ENCODE measurements at regions not wholly inside any gene's neighbourhood (a gene's known extent, or its start where the extent isn't known, plus 50 kb on each side); places are given as distances from the start of the nearest gene placed in this dataset.
"Not testable (repeated sequence)": the region's sequence is repeated elsewhere in the genome, so short reads cannot be mapped to it uniquely, and the experiment has no call there.

- Histone ChIP-seq H3K9me3 (no peaks in the 10 kb centered on the region), H3K4me2 (no peak overlapping the region), H3K4me1 (no peaks in the 10 kb centered on the region), H3K4me3 (no peak overlapping the region), H3K27ac (no peak overlapping the region)
- ChIA-PET CTCF (no interaction called here), POLR2A (no interaction called here)
- TF ChIP-seq POLR2A (IDR thresholded peaks at IDR 0.05; ENCODE audit: low read length) = no peak
- no peak for TF ChIP-seq SMC3 (IDR thresholded peaks at IDR 0.05)
- TF ChIP-seq HEYL (CRISPR knock-in tag; IDR thresholded peaks at IDR 0.05) = no peak
- TF ChIP-seq MYC (IDR thresholded peaks at IDR 0.05; ENCODE audit: borderline replicate concordance, low read length) = no peak
- no peak for TF ChIP-seq MAFK (IDR thresholded peaks at IDR 0.05; ENCODE audit: partially characterized antibody)
- TF ChIP-seq CEBPB (IDR thresholded peaks at IDR 0.05) = no peak
- TF ChIP-seq CBX8 (IDR thresholded peaks at IDR 0.05) = no peak
- TF ChIP-seq HMGXB4 (CRISPR knock-in tag; IDR thresholded peaks at IDR 0.05; ENCODE audit: borderline replicate concordance) = no peak
- no peak for TF ChIP-seq GATA3 (IDR thresholded peaks at IDR 0.05; ENCODE audit: borderline replicate concordance)
- no peak for DNase-seq (ENCODE audit: low read depth in 1 of 2, low spot score in 1 of 2)
- ATAC-seq = no peak
- no peak for FAIRE-seq
- WGBS (ENCODE audit: missing lambda C conversion rate) = 42% methylated on average over 6 of the region's 6 CpGs
These were observed 159.6 kb upstream of the C14orf180 start for GRCh38 chr14:104419865-104420505.

GRCh38 chr14:104420523-104420922, 159.0 kb upstream of the C14orf180 start:
- H3K4me3 ChIP-seq; H3K9me3 ChIP-seq; POLR2A ChIA-PET; H3K4me2 ChIP-seq; FAIRE-seq; ATAC-seq; H3K4me1 ChIP-seq; DNase-seq (ENCODE audit: low read depth in 1 of 2, low spot score in 1 of 2); CTCF ChIA-PET; H3K27ac ChIP-seq: not testable (repeated sequence)
- WGBS (ENCODE audit: missing lambda C conversion rate) = 44% methylated on average over 3 of the region's 3 CpGs

- ChIA-PET CTCF (no interaction called here), POLR2A (no interaction called here)
- TF ChIP-seq E2F6 (IDR thresholded peaks at IDR 0.05; ENCODE audit: borderline replicate concordance, low read depth) = no peak
- no peak for TF ChIP-seq MYC (IDR thresholded peaks at IDR 0.05; ENCODE audit: borderline replicate concordance, low read length)
- TF ChIP-seq POLR2A (IDR thresholded peaks at IDR 0.05; ENCODE audit: low read length) = no peak
- TF ChIP-seq HOXA7 (CRISPR knock-in tag; IDR thresholded peaks at IDR 0.05) = no peak
- TF ChIP-seq HEYL (CRISPR knock-in tag; IDR thresholded peaks at IDR 0.05) = no peak
- no peak for TF ChIP-seq JUNB (IDR thresholded peaks at IDR 0.05)
- no peak for TF ChIP-seq CTCF (IDR thresholded peaks at IDR 0.05)
- TF ChIP-seq CBX2 (IDR thresholded peaks at IDR 0.05; ENCODE audit: borderline replicate concordance, low read depth) = no peak
- no peak for TF ChIP-seq RARB (CRISPR knock-in tag; IDR thresholded peaks at IDR 0.05)
- TF ChIP-seq CHD2 (IDR thresholded peaks at IDR 0.05; ENCODE audit: low read length, partially characterized antibody) = no peak
- no peaks in the 10 kb centered on the region for H3K9me3 ChIP-seq
- ATAC-seq = no peak
- H3K4me2 ChIP-seq = no peak overlapping the region
- FAIRE-seq = no peak
- 65% methylated on average over 7 of the region's 13 CpGs for WGBS (ENCODE audit: missing lambda C conversion rate)
- H3K27ac ChIP-seq = no peak overlapping the region
- H3K4me1 ChIP-seq = no peaks in the 10 kb centered on the region
- DNase-seq (ENCODE audit: low read depth in 1 of 2, low spot score in 1 of 2) = no peak
- H3K4me3 ChIP-seq = no peak overlapping the region
These were observed 158.6 kb upstream of the C14orf180 start for GRCh38 chr14:104420990-104421389.

GRCh38 chr14:104421401-104421821, 158.2 kb upstream of the C14orf180 start:
- CTCF ChIA-PET = no interaction called here
- DNase-seq (ENCODE audit: low read depth in 1 of 2, low spot score in 1 of 2) (no peak), FAIRE-seq (no peak), ATAC-seq (no peak)
- Histone ChIP-seq H3K4me2 (no peak overlapping the region), H3K27ac (no peak overlapping the region), H3K9me3 (no peaks in the 10 kb centered on the region), H3K4me1 (no peaks in the 10 kb centered on the region), H3K4me3 (no peak overlapping the region)
- WGBS (ENCODE audit: missing lambda C conversion rate) = 58% methylated on average over 4 of the region's 4 CpGs
- TF ChIP-seq ZC3H11A (IDR thresholded peaks at IDR 0.05) (no peak), JUN (IDR thresholded peaks at IDR 0.05) (no peak), REST (IDR thresholded peaks at IDR 0.05) (no peak), BHLHE40 (IDR thresholded peaks at IDR 0.05; ENCODE audit: low read depth, low read length) (no peak)
- POLR2A ChIA-PET = no interaction called here

Measured in A549 (cell line).